Activated CD4-positive, alpha-beta T cell treated with anti-CD3 and anti-CD28 coated beads, Interleukin-2, amount 10 ng/mL, durations not matched to agents 7 days and 5 days (primary cell): ENCODE measurements at regions not wholly inside any gene's neighbourhood (a gene's known extent, or its start where the extent isn't known, plus 50 kb on each side); places are given as distances from the start of the nearest gene placed in this dataset.

Source experiments
- CTCF ChIA-PET: fragments of 350-600 bp; sonication (Branson Sonifier 250); formaldehyde crosslinking; loops from one replicate; lab custom pipeline; 2021; ENCODE audit warnings: antibody characterized with exemption; lab: Charles Lee
- POLR2A ChIA-PET: fragments of 350-600 bp; sonication (Branson Sonifier 250); formaldehyde crosslinking; loops from one replicate; lab custom pipeline; 2021; ENCODE audit warnings: antibody characterized with exemption; lab: Charles Lee
- DNase-seq: peaks from one replicate; pipeline ENCODE4 v3.0.0-alpha.2; 2020
- H3K27ac Mint-ChIP-seq: one replicate; pipeline ENCODE4 v1.8.0; 2021; ENCODE audit warnings: mild to moderate bottlenecking, moderate library complexity, mixed read lengths
- H3K27me3 Mint-ChIP-seq: one replicate; pipeline ENCODE4 v1.8.0; 2021; ENCODE audit warnings: mixed read lengths
- H3K36me3 Mint-ChIP-seq: one replicate; pipeline ENCODE4 v1.8.0; 2021; ENCODE audit warnings: low read depth, mixed read lengths
- H3K4me1 Mint-ChIP-seq: one replicate; pipeline ENCODE4 v1.8.0; 2021; ENCODE audit warnings: mixed read lengths
- H3K4me3 Mint-ChIP-seq: one replicate; pipeline ENCODE4 v1.8.0; 2021; ENCODE audit warnings: mild to moderate bottlenecking, moderate library complexity, mixed read lengths
- H3K9me3 Mint-ChIP-seq: one replicate; pipeline ENCODE4 v1.8.0; 2021; ENCODE audit warnings: mixed read lengths

DNA sequence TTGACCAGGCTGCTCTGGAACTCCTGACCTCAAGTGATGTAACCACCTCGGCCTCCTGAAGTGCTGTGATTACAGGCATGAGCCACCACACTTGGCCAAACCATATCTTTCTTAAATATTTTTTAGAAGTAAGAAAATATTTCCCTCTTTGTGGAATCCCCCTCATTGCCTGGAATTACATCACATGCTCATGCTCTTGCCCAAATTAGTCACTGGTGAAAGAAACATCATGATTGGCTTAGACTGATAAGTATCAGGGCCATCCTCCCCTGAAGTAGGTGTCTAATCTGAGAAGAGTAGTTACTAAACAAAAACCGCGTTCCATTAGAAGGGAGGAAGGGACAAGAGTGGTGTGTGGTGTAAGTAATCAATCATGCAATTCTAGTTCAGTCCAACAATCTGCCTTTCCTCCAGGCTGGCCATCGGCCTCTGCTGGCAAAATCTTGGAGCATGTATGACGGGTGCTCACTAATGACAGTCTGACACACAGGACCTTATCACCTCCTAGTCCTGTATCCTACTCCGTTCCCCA lies 52.3 kb upstream of the SCG2 start:
- Mint-ChIP-seq H3K4me1 (no peaks in the 10 kb centered on the region), H3K27ac (no peak overlapping the region), H3K36me3 (no peaks in the 10 kb centered on the region), H3K4me3 (no peak overlapping the region), H3K27me3 (peaks cover 3% of the 10 kb centered on the region), H3K9me3 (no peaks in the 10 kb centered on the region)
- CTCF ChIA-PET = interaction anchor here (0.7 kb wide), 1 partner anchor 349 kb away, joined by 3 read pairs; no protein-coding TSS in a partner anchor
- POLR2A ChIA-PET = no interaction called here
- no peak for DNase-seq

DNA sequence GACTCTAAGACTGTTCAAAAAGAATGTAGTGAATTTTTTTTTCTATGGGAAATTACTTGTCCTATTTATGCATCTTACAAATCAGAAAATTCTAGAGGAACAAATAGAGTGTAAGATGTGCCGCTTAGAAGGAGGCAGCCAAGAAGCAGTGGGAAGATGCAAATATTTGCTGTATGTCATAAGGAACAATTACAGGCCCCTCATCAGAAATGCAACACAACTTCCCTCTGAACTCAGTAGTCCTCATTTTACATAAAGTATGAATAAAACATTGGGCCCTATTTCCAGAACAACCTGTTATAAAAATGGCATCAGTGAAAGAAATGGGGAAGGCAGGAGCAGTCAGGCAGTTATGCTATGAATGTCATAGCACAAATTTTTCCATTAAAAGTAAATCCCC lies 50.7 kb upstream of the SCG2 start:
- H3K9me3 Mint-ChIP-seq = no peaks in the 10 kb centered on the region
- ChIA-PET CTCF (no interaction called here), POLR2A (no interaction called here)
- no peaks in the 10 kb centered on the region for H3K4me1 Mint-ChIP-seq
- no peaks in the 10 kb centered on the region for H3K36me3 Mint-ChIP-seq
- H3K27me3 Mint-ChIP-seq = peaks cover 1% of the 10 kb centered on the region
- H3K4me3 Mint-ChIP-seq = no peak overlapping the region
- no peak overlapping the region for H3K27ac Mint-ChIP-seq
- DNase-seq = no peak

DNA sequence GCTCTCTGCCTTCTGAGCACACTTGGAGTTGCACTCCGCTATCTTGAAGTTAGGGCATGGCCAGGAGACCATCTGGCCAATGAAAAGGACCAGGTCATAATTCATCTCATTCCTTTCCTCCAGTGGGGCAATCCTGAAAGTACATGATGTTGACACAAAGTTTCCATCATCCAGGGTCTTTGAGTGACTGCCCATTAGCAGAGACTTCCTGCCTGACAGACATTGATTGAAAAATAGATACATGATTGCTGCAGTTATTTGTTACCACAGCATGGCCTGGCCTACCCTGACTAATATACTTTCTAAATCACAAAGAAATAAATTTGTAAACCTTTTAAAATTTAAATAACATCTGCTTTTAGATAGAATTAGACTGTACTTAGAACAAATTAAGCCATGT lies 50.0 kb upstream of the SCG2 start:
- Mint-ChIP-seq H3K4me3 (no peak overlapping the region), H3K27me3 (no peaks in the 10 kb centered on the region), H3K27ac (no peak overlapping the region), H3K36me3 (no peaks in the 10 kb centered on the region), H3K4me1 (no peaks in the 10 kb centered on the region), H3K9me3 (no peaks in the 10 kb centered on the region)
- DNase-seq = no peak
- CTCF ChIA-PET = no interaction called here
- POLR2A ChIA-PET = no interaction called here
